GM19238 (cell line): ENCODE measurements at regions not wholly inside any gene's neighbourhood (a gene's known extent, or its start where the extent isn't known, plus 50 kb on each side); places are given as distances from the start of the nearest gene placed in this dataset.
"Not testable (repeated sequence)": the region's sequence is repeated elsewhere in the genome, so short reads cannot be mapped to it uniquely, and the experiment has no call there.

ENCODE experiments used
- DNase-seq: peaks from one replicate; pipeline ENCODE4 v3.0.0; 2011; ENCODE audit warnings: low spot score; ENCODE audit not compliant: insufficient read length

- no peak for DNase-seq
These were observed 142.4 kb downstream of the FCRL5 start for GRCh38 chr1:157409927-157410326.

- DNase-seq, result no peak
These were observed 144.3 kb downstream of the FCRL5 start for GRCh38 chr1:157407917-157408525.

GRCh38 chr1:157407367-157407766 lies 144.9 kb downstream of the FCRL5 start:
- no peak for DNase-seq

- no peak for DNase-seq
These were observed 146.7 kb downstream of the FCRL5 start for GRCh38 chr1:157405662-157406061.

DNA sequence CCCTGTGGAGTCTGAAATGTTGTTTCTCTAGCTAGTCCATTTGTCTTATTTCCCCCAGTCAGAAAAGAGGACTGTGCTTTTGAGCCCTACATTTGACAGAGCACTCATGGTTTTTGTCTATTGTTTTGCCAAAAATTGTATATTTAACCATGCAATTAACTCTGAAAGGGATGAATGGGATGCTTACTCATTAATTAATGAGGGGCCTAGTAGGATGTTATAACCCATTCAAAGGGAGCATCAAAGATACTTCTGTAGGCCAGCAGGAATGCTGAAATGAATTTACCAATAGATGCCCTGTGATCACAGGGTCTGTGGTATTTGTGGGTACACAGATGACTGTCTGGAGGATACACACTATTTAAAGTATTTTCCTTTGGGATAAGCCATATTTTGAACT lies 147.7 kb downstream of the FCRL5 start:
- DNase-seq, result no peak

- DNase-seq, result no peak
These were observed 148.2 kb downstream of the FCRL5 start for GRCh38 chr1:157404063-157404501.

GRCh38 chr1:157403608-157404007 lies 148.7 kb downstream of the FCRL5 start:
- peak; percentile 16 for DNase-seq

- peak; percentile 46 for DNase-seq
These were observed 149.1 kb downstream of the FCRL5 start for GRCh38 chr1:157403203-157403602.

DNA sequence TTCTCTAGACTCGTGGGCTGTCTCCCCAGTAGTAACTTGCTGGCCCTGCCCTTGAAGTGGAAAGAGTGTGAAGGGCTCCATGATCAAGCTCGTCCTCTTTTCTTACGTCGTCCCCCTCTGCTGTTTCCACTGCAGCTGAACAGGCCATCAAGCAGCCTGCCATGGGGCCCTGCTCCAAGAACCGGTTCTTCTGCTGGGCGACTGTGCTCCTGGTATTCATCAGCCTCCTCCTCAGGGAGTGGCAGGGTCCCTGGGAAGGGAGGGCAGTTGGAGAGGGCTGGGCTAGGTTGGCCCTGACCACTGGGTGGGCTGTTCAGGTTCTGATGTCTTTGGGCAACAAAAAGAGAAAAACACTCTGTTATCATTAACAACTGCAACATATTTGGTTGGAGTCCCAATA lies 151.5 kb downstream of the FCRL5 start:
- no peak for DNase-seq

GRCh38 chr1:157399984-157400382 lies 152.3 kb downstream of the FCRL5 start:
- no peak for DNase-seq

DNA sequence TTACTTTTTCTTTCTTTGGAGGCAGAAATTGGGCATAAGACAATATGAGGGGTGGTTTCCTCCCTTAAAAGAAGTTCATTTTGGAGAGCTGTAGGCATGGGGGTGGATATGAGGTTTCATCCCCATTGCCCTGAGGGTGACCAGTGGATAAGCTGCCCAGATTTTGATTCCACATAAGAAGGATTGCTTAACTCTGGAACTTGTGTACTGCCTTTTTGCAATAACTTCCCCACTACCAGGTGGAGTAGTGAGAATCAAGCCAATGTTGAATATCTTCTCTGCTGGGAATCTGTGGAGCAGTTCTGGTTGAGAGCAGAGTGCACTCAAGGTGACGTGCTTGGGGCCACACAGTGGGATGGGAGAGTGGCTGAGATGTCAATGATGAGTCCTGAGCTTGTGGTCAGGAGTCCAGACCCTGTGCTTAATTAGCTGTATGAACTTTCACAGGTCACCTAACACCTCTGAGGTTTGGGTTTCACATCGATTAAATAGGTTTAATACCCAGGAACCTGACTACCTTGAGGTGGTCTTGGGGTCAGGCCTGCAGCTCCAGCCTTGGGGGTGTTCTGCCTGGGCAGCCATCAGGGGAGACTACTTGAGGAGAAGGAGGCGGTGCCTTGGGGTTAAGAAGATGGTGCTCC lies 152.9 kb downstream of the FCRL5 start:
- DNase-seq, result no peak

- no peak for DNase-seq
These were observed 161.7 kb downstream of the FCRL5 start for GRCh38 chr1:157390651-157391050.

DNA sequence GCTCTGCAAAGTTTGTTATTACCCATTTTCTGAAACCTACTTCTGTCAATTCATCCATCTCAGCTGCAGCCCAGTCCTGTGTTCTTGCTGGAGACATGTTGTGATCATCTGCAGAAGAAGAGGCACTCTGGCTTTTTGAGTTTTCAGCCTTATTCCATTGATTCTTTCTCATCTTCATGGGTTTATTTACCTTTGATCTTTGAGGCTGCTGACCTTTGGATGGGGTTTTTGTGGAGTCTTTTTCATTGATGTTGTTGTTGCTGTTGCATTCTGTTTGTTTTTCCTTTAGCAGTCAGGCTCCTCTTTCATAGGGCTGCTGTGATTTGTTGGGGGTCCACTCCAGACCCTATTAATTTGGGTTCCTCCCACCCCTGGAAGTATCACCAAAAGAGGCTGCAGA lies 164.3 kb downstream of the FCRL5 start:
- DNase-seq, result no peak

DNA sequence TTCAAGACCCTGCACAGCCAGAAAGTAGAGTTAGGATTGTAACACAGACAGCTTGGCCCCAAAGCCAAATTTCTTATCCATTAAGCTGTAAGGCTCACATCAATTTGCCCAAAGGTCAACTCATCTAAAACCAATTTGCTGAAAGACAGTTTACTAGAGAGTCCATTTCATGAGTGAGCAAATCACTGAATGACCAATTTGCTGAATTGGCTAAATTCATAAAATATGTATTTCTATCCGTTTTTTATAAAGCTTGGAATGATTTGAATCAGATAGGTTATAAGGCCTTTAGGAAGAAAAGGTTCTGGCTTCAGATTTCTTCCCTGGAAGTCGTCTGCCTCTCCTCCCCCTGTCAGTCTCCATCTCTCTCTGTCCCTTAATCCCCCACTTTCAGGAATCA lies 168.1 kb downstream of the FCRL5 start:
- DNase-seq, result no peak

GRCh38 chr1:157382351-157382750 lies 170.0 kb downstream of the FCRL5 start:
- no peak for DNase-seq

- no peak for DNase-seq
These were observed 171.8 kb downstream of the FCRL5 start for GRCh38 chr1:157380523-157380922.

DNA sequence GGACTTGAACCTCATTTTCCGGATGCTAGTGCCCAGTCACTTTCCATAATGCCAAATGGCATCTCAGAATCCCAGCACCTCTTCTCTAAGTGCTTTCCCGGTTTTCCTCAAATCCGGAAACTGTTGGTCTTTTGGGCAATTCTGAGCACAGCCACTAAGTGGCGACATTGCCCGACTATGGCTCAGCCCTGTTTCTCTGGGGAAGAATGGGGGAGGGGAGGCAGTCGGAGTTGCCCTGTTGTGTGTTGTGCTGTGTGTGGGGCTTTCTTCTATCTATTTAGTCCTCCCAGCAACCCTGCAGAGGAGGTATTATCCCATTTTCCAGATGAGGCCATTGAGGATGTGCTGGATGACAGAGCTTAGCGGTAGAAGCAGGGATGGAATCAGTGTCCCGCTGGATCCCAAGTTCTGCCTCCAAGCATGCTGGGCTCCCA lies 175.0 kb downstream of the FCRL5 start:
- not testable (repeated sequence) for DNase-seq

- DNase-seq, result no peak
These were observed 175.6 kb downstream of the FCRL5 start for GRCh38 chr1:157376681-157377080.

DNA sequence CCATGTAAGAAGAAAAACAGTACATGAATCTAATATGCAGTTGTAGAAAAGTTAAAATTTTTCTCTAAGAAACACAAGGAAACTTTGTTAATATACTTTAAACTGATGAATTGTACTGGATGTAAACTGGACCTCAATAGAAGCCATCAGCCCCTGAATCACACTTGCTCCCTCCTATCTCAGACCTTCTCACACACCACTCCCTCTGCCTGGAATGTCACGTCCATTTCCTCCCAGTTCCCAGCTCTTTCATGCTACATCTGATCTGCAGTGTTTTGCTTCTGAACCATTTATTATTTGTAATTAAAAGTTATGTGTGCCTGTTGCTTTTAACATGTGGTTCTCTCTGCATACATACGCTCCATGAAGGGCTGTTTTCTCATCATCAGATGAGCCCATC lies 180.0 kb downstream of the FCRL5 start:
- not testable (repeated sequence) for DNase-seq

GRCh38 chr1:157371826-157372225 lies 180.5 kb downstream of the FCRL5 start:
- DNase-seq, result no peak

DNA sequence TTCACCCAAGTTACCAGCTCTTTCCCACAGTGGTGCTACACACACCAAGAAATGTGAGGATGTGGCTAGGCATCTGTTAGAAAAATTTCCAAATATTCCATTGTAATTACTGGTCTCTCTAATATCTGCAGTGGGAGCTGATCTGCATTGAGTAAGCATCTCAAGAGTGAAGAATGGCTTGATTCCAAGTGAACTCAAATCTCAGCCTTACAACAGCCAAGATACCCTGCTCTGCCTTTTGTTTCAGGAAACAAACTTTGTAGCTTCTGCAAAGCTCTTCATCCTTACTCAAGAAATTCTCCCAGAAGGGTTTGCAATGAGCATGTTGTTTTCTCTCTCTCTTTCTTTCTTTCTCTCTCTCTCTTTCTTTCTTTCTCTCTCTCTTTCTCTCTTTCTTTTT lies 181.1 kb downstream of the FCRL5 start:
- DNase-seq, result no peak

GRCh38 chr1:157370698-157371097 lies 181.6 kb downstream of the FCRL5 start:
- DNase-seq, result no peak

- DNase-seq, result peak; percentile 21
These were observed 182.3 kb downstream of the FCRL5 start for GRCh38 chr1:157369808-157370521.
